Caco-2 (cell line): ENCODE measurements at regions not wholly inside any gene's neighbourhood (a gene's known extent, or its start where the extent isn't known, plus 50 kb on each side); places are given as distances from the start of the nearest gene placed in this dataset.

Source experiments
- BruUV-seq: library from RNA; stranded (reverse); fragments of 400-500 nt; replicated peaks from 2 replicates; lab custom pipeline; 2021; lab: Mats Ljungman, UMichigan
- CTCF ChIA-PET: fragments of 300-600 bp; sonication (Branson Sonifier 250); formaldehyde crosslinking; loops from one replicate; lab custom pipeline; 2022; ENCODE audit warnings: antibody characterized with exemption; lab: Charles Lee
- POLR2A ChIA-PET: fragments of 300-600 bp; sonication (Branson Sonifier 250); formaldehyde crosslinking; loops from one replicate; lab custom pipeline; 2022; ENCODE audit warnings: antibody characterized with exemption; lab: Charles Lee
- DNase-seq, 2 experiments: peaks; one replicate each; pipeline versions ENCODE4 v3.0.0 to v3.0.0-alpha.2; 2020 to 2022
- H3K27me3 ChIP-seq: replicated peaks from 2 replicates; pipeline ENCODE4 v1.6.0; 2011; ENCODE audit warnings: low read length; ENCODE audit not compliant: control insufficient read depth, insufficient read depth
- H3K36me3 ChIP-seq: 2 replicates; pipeline ENCODE4 v1.5.1; 2011; ENCODE audit warnings: low read length; ENCODE audit not compliant: control insufficient read depth, insufficient read depth
- H3K4me1 ChIP-seq: fragments of 250-450 bp; sonication (Bioruptor Pico); 2 replicates; pipeline ENCODE4 v1.5.1; 2020; ENCODE audit warnings: mild to moderate bottlenecking
- H3K4me3 ChIP-seq: 2 replicates; pipeline ENCODE4 v1.5.1; 2011; ENCODE audit warnings: low read depth, mild to moderate bottlenecking, control low read depth, low read length
- H3K9me3 ChIP-seq: fragments of 250-450 bp; sonication (Bioruptor Pico); 2 replicates; pipeline ENCODE4 v1.5.1; 2020; ENCODE audit warnings: mild to moderate bottlenecking, moderate library complexity
- H3K27ac Mint-ChIP-seq: one replicate; pipeline ENCODE4 v1.8.0; 2022; ENCODE audit warnings: mixed read lengths; ENCODE audit not compliant: unreplicated experiment
- H3K27me3 Mint-ChIP-seq: one replicate; pipeline ENCODE4 v1.8.0; 2022; ENCODE audit warnings: mixed read lengths; ENCODE audit not compliant: insufficient read depth, unreplicated experiment
- H3K36me3 Mint-ChIP-seq: one replicate; pipeline ENCODE4 v1.8.0; 2022; ENCODE audit warnings: mild to moderate bottlenecking, mixed read lengths; ENCODE audit not compliant: insufficient read depth, unreplicated experiment
- H3K4me1 Mint-ChIP-seq: one replicate; pipeline ENCODE4 v1.8.0; 2022; ENCODE audit warnings: low read depth, mixed read lengths; ENCODE audit not compliant: unreplicated experiment
- H3K4me3 Mint-ChIP-seq: one replicate; pipeline ENCODE4 v1.8.0; 2022; ENCODE audit warnings: mild to moderate bottlenecking, moderate library complexity, mixed read lengths; ENCODE audit not compliant: unreplicated experiment
- H3K9me3 Mint-ChIP-seq: one replicate; pipeline ENCODE4 v1.8.0; 2022; ENCODE audit warnings: mixed read lengths; ENCODE audit not compliant: unreplicated experiment
- CTCF ChIP-seq, 2 experiments: fragments of 200-600 bp in 1 of 2; IDR thresholded peaks; 1 replicate in 1 of 2; 2 replicates in 1 of 2; pipeline versions ENCODE4 v1.5.1 to v1.8.0; 2011 to 2022; ENCODE audit warnings: antibody characterized with exemption in 1 of 2, control low read depth in 1 of 2, inconsistent platforms in 1 of 2, low read depth in 1 of 2, low read length in 1 of 2, mild to moderate bottlenecking in 1 of 2, moderate library complexity in 1 of 2; ENCODE audit not compliant: insufficient read depth in 1 of 2, severe bottlenecking in 1 of 2, unreplicated experiment in 1 of 2
- intact Hi-C: fragments of 100-400 bp; cut with micrococcal nuclease; formaldehyde crosslinking; loops from one replicate; pipeline ENCODE4 v1.10.0; 2022; ENCODE audit not compliant: unreplicated experiment

- Mint-ChIP-seq H3K4me1 (no peaks in the 10 kb centered on the region), H3K36me3 (no peaks in the 10 kb centered on the region), H3K9me3 (no peaks in the 10 kb centered on the region), H3K27ac (no peak overlapping the region), H3K4me3 (no peak overlapping the region), H3K27me3 (peaks cover 21% of the 10 kb centered on the region)
- H3K4me3 ChIP-seq = no peak overlapping the region
- no peaks in the 10 kb centered on the region for H3K27me3 ChIP-seq
- ChIA-PET CTCF (no interaction called here), POLR2A (no interaction called here)
- H3K4me1 ChIP-seq = no peaks in the 10 kb centered on the region
- H3K36me3 ChIP-seq = no peaks in the 10 kb centered on the region
- no peak for TF ChIP-seq CTCF (IDR thresholded peaks at IDR 0.05; ENCODE audit: insufficient read depth in 1 of 2, low read depth in 1 of 2, low read length in 1 of 2, severe bottlenecking in 1 of 2, unreplicated experiment in 1 of 2)
- no peaks in the 10 kb centered on the region for H3K9me3 ChIP-seq
- intact Hi-C loops = no loop called here
- BruUV-seq = no TSS peak
- no peak for DNase-seq
Measured at GRCh38 chr2:65782186-65782585, 349.8 kb upstream of the SPRED2 start.

GRCh38 chr2:65781756-65782155 is 349.4 kb upstream of the SPRED2 start:
- Histone ChIP-seq H3K4me3 (no peak overlapping the region), H3K27me3 (no peaks in the 10 kb centered on the region), H3K9me3 (no peaks in the 10 kb centered on the region), H3K4me1 (no peaks in the 10 kb centered on the region), H3K36me3 (no peaks in the 10 kb centered on the region)
- no peak for TF ChIP-seq CTCF (IDR thresholded peaks at IDR 0.05; ENCODE audit: insufficient read depth in 1 of 2, low read depth in 1 of 2, low read length in 1 of 2, severe bottlenecking in 1 of 2, unreplicated experiment in 1 of 2)
- no peak overlapping the region for H3K4me3 Mint-ChIP-seq
- ChIA-PET POLR2A (no interaction called here), CTCF (no interaction called here)
- no peaks in the 10 kb centered on the region for H3K9me3 Mint-ChIP-seq
- intact Hi-C loops = no loop called here
- no peaks in the 10 kb centered on the region for H3K4me1 Mint-ChIP-seq
- no peak overlapping the region for H3K27ac Mint-ChIP-seq
- no peak for DNase-seq
- no TSS peak for BruUV-seq
- peaks cover 21% of the 10 kb centered on the region for H3K27me3 Mint-ChIP-seq
- H3K36me3 Mint-ChIP-seq = no peaks in the 10 kb centered on the region

GRCh38 chr2:65779021-65779420 is 346.6 kb upstream of the SPRED2 start:
- Mint-ChIP-seq H3K9me3 (no peaks in the 10 kb centered on the region), H3K27ac (no peak overlapping the region), H3K36me3 (no peaks in the 10 kb centered on the region), H3K4me3 (no peak overlapping the region), H3K27me3 (peaks cover 17% of the 10 kb centered on the region), H3K4me1 (no peaks in the 10 kb centered on the region)
- TF ChIP-seq CTCF (IDR thresholded peaks at IDR 0.05; ENCODE audit: insufficient read depth in 1 of 2, low read depth in 1 of 2, low read length in 1 of 2, severe bottlenecking in 1 of 2, unreplicated experiment in 1 of 2) = no peak
- BruUV-seq = no TSS peak
- DNase-seq = no peak
- Histone ChIP-seq H3K27me3 (no peaks in the 10 kb centered on the region), H3K4me3 (no peak overlapping the region), H3K9me3 (no peaks in the 10 kb centered on the region), H3K36me3 (no peaks in the 10 kb centered on the region), H3K4me1 (no peaks in the 10 kb centered on the region)
- POLR2A ChIA-PET = no interaction called here
- intact Hi-C loops = no loop called here
- CTCF ChIA-PET = no interaction called here
